Heart left ventricle (tissue), 16 donors: ENCODE measurements at regions not wholly inside any gene's neighbourhood (a gene's known extent, or its start where the extent isn't known, plus 50 kb on each side); places are given as distances from the start of the nearest gene placed in this dataset.

ENCODE experiments used
- ATAC-seq, 4 donors: fragments of 200-7000 bp; cut with Tn5 transposase; one replicate each; pipeline ENCODE4 v1.9.1; 2020 to 2022; ENCODE audit warnings: moderate library complexity in 4 of 4, mild to moderate bottlenecking in 3 of 4, moderate number of reproducible peaks in 1 of 4
- DNase-seq, 5 donors: peaks; one replicate each; pipeline ENCODE4 v3.0.0-alpha.2; 2020
- H3K27ac ChIP-seq, 12 donors: fragments of 200-600 bp; sonication (generic) in 4 of 12; one replicate each; pipeline versions ENCODE4 v1.5.0 to v1.8.0; 2016 to 2022; ENCODE audit warnings: mild to moderate bottlenecking in 2 of 12
- H3K27me3 ChIP-seq, 9 donors: fragments of 200-600 bp; sonication (generic) in 2 of 9; one replicate each; pipeline versions ENCODE4 v1.5.1 to v1.8.0; 2016 to 2022; ENCODE audit warnings: mild to moderate bottlenecking in 3 of 9
- H3K36me3 ChIP-seq, 9 donors: fragments of 200-600 bp; sonication (generic) in 2 of 9; one replicate each; pipeline versions ENCODE4 v1.5.0 to v1.8.0; 2018 to 2022; ENCODE audit warnings: mild to moderate bottlenecking in 2 of 9
- H3K4me1 ChIP-seq, 12 donors: fragments of 200-600 bp; sonication (generic) in 4 of 12; one replicate each; pipeline versions ENCODE4 v1.5.0 to v1.8.0; 2016 to 2022; ENCODE audit warnings: mild to moderate bottlenecking in 3 of 12
- H3K4me3 ChIP-seq, 12 donors: fragments of 200-600 bp; sonication (generic) in 4 of 12; one replicate each; pipeline versions ENCODE4 v1.5.0 to v1.8.0; 2017 to 2022; ENCODE audit warnings: mild to moderate bottlenecking in 9 of 12, moderate library complexity in 4 of 12
- H3K9me3 ChIP-seq, 12 donors: fragments of 200-600 bp; sonication (generic) in 4 of 12; one replicate each; pipeline versions ENCODE4 v1.5.0 to v1.8.0; 2016 to 2022; ENCODE audit warnings: mild to moderate bottlenecking in 1 of 12
- CTCF ChIP-seq, 12 donors: fragments of 200-600 bp; sonication (generic) in 4 of 12; IDR thresholded peaks; one replicate each; pipeline versions ENCODE4 v1.5.0 to v1.8.0; 2018 to 2022; ENCODE audit warnings: antibody characterized with exemption in 12 of 12, mild to moderate bottlenecking in 5 of 12
- POLR2A ChIP-seq, 2 donors: fragments of 450-650 bp; IDR thresholded peaks; one replicate each; pipeline ENCODE4 v1.6.1; 2017; ENCODE audit warnings: antibody characterized with exemption in 2 of 2, mild to moderate bottlenecking in 2 of 2, moderate library complexity in 2 of 2
- WGBS, 4 donors: extraction: QIAGEN DNeasy Blood & Tissue Kit in 2 of 4; methylation state at CpG; one replicate each; pipeline versions ENCODE4 v1.1.5 to v1.1.7; 2013 to 2018; 5-methylcytosine and 5-hydroxymethylcytosine counted together
- intact Hi-C, 10 donors: fragments of 100-400 bp; cut with DNase I; formaldehyde crosslinking; loops; one replicate each; pipeline versions ENCODE4 v1.11.1 to v1.14.2; 2022
- donor health status: ischemic (EF 13 %, LVEDD 7.1; RV severe dilation, severe dysfunction).
- donor health status: healthy with polysubstance abuse.
- donor health status: DM: no; HTN: yes; CAD: no.
- donor health status: DM: no; HTN: no; CAD: no.
- donor health status: ischemic (EF 25% LVEDD 6.9; RV normal size, moderate dysfunction).
- donor health status: ischemic (EF 25% LVEDD 5.7; RV mildly dilated, moderate dysfunction).
- donor health status: healthy.
- donor health status: DM: yes; HTN: yes; CAD: no.
- donor health status: ischemic (EF 35%, LVEDD 5.7; RV mildly dilated, moderate dysfunction).
- donor health status: nonischemic (EF 11% LVEDD 7.7; RV severe dilation, severe dysfunction).
- donor health status: DM: yes; HTN: yes; CAD: no.
- donor health status: PGD.
- donor health status: ischemic (EF 29% LVEDD 5.4; RV normal size, mild dysfunction).
- donor health status: nonischemic (EF 23%, LVEDD 6.1; RV moderate dilation, normal function).

DNA sequence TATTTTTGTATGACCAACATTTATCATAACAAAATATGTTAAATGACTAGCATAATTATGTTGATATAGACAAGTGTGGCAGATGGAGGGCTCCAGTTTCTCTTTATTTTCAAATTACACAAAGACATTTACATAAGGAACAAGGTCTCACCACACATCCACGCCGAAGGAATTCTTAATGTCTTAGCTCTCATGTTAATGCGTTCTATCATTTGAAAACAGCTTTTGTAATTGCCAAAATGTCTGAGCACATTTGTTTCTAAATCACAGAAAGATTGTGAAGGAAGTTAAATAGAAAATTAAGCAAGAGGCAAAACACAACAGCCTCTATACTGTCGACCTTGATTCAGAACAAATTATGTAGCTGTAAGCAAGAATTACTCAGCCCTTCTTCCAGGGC lies 223.0 kb upstream of the NR5A2 start:
- 77 to 84% (median 78%) methylated on average over 4 of the region's 4 CpGs for WGBS, 4 donors
- no peak for DNase-seq
- ATAC-seq: no peak
- no peak overlapping the region for H3K27ac ChIP-seq
- no peaks in the 10 kb centered on the region for H3K36me3 ChIP-seq
- H3K4me1 ChIP-seq: no peaks in the 10 kb centered on the region
- H3K9me3 ChIP-seq: no peaks in the 10 kb centered on the region
- peaks cover 0 to 3% (median 0%) of the 10 kb centered on the region in 9 donors for H3K27me3 ChIP-seq
- intact Hi-C loops: no loop called here
- no peak overlapping the region for H3K4me3 ChIP-seq
- no peak for TF ChIP-seq CTCF (IDR thresholded peaks at IDR 0.05)
- TF ChIP-seq POLR2A (IDR thresholded peaks at IDR 0.05): no peak

DNA sequence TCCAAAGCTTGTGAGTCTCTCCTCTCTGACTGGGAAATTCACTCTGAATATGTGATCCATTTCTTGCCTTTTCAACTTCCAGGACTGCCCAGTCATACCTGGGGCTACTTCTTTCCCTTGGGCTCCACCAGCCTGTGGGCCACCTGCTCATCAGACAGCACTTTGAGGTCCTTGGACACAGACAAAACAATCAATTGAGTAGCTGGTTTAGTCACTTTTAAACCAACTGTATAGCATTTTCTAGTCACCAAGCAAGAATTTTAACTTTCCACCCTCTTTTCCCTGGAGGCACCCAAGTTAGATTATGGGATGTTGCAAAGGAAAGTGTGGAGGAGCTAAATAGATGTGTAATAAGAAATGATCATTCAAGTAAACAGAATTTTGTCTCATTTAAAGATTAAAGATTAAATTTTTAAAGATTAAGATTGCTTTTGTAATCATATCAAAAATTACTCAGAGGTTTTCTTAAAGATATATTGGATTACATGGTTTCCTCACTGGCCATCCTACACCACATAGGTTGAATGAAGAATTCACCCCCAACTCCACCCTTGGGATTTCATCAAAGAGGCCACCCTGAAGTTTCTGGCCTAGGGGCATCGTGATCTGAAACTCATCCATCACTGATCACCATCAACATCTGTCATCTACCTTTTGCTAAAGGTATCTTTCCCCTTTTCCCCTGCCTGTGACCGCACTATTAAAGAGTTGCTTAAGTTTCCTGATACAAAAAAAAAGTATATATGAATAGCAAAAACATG lies 219.2 kb upstream of the NR5A2 start:
- H3K27ac ChIP-seq: no peak overlapping the region
- DNase-seq (no peak), ATAC-seq (no peak)
- H3K36me3 ChIP-seq: no peaks in the 10 kb centered on the region
- no peak for TF ChIP-seq POLR2A (IDR thresholded peaks at IDR 0.05)
- TF ChIP-seq CTCF (IDR thresholded peaks at IDR 0.05): no peak
- peaks cover 0 to 2% (median 0%) of the 10 kb centered on the region in 9 donors for H3K27me3 ChIP-seq
- H3K4me3 ChIP-seq: no peak overlapping the region
- intact Hi-C loops: no loop called here
- 62 to 83% (median 71%) methylated on average over 2 of the region's 2 CpGs for WGBS, 4 donors
- no peaks in the 10 kb centered on the region for H3K4me1 ChIP-seq
- H3K9me3 ChIP-seq: no peaks in the 10 kb centered on the region

DNA sequence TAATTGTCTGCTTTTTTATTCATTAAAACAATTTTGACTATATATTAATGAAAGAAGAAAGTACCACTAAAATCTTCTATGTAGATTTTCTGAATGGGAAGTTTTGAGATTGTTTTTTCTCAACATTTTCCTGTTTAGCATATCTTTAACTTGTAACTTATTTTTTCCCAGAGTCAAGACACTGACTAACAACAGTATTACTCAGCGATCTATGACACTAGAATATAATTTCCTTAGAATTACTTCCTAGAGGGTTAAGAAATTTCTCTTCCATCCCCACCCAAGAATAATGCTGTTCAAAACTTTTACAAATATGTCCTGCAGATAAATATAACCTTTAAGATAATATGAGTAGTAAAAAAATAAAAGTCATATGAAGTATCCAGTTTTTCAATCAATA lies 218.2 kb upstream of the NR5A2 start:
- Histone ChIP-seq H3K4me1 (no peaks in the 10 kb centered on the region), H3K27ac (no peak overlapping the region), H3K27me3 (no peaks in the 10 kb centered on the region), H3K9me3 (no peaks in the 10 kb centered on the region), H3K36me3 (no peaks in the 10 kb centered on the region), H3K4me3 (no peak overlapping the region)
- 93 to 97% (median 94%) methylated on average over 1 of the region's 1 CpG for WGBS, 4 donors
- no peak for TF ChIP-seq POLR2A (IDR thresholded peaks at IDR 0.05)
- no peak for TF ChIP-seq CTCF (IDR thresholded peaks at IDR 0.05)
- DNase-seq: no peak
- no peak for ATAC-seq
- intact Hi-C loops: no loop called here

- TF ChIP-seq POLR2A (IDR thresholded peaks at IDR 0.05) (no peak), CTCF (IDR thresholded peaks at IDR 0.05) (no peak)
- no peak overlapping the region for H3K27ac ChIP-seq
- H3K9me3 ChIP-seq: peaks cover 0 to 3% (median 0%) of the 10 kb centered on the region in 12 donors
- intact Hi-C loops: no loop called here
- no peaks in the 10 kb centered on the region for H3K4me1 ChIP-seq
- no peak for ATAC-seq
- no peak for DNase-seq
- no peaks in the 10 kb centered on the region for H3K36me3 ChIP-seq
- H3K27me3 ChIP-seq: no peaks in the 10 kb centered on the region
- WGBS, 4 donors: 83 to 88% (median 85%) methylated on average over 5 of the region's 5 CpGs
- H3K4me3 ChIP-seq: no peak overlapping the region
Measured at GRCh38 chr1:199811163-199811562, 216.3 kb upstream of the NR5A2 start.
